ENCODE measurements at regions not wholly inside any gene's neighbourhood (a gene's known extent, or its start where the extent isn't known, plus 50 kb on each side); places are given as distances from the start of the nearest gene placed in this dataset.

DNA sequence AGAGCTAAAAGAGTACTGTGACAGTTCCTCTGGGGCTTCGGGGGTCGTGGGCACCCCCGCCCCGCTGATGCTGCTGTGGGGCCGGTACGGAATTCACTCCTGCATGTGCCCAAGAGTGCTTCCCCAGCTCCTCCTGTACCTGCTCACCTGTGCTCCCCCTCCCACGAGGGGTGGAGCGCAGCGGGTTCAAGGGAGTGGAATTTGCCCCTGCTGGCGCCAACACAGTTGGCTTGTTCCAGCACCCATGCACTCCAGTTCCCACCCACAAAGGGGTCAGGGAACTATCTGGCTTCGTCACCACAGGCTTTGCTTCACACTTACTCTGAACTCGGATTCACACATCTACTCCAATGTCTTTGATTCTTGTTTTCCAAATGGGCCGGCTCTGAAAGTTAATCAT lies 1086.9 kb upstream of the CDH6 start:
- Histone ChIP-seq H3K27me3 (ENCODE audit: insufficient read depth) (no peaks in the 10 kb centered on the region), H3K4me2 (no peak overlapping the region), H3K27ac (ENCODE audit: low read depth in 2 of 2, low read length in 1 of 2) (no peak overlapping the region), H3F3A (replicated peaks; ENCODE audit: insufficient read depth) (peaks cover 16% of the 10 kb centered on the region), H3K4me3 (ENCODE audit: low read depth in 2 of 2, low read length in 1 of 2) (no peak overlapping the region), H3K79me2 (ENCODE audit: insufficient read depth) (no peaks in the 10 kb centered on the region), H3K36me3 (replicated peaks in 1 of 2; ENCODE audit: control insufficient read depth in 1 of 2, insufficient read depth in 2 of 2, low read length in 1 of 2) (no peaks in the 10 kb centered on the region), H4K20me1 (ENCODE audit: insufficient read depth) (no peaks in the 10 kb centered on the region), H3K9ac (no peak overlapping the region), H3K9me3 (no peaks in the 10 kb centered on the region), H2AFZ (ENCODE audit: low read depth) (no peak overlapping the region), H3K4me1 (ENCODE audit: control insufficient read depth in 1 of 2, insufficient read depth in 2 of 2, low read depth in 1 of 2, low read length in 1 of 2) (peaks cover 0 to 9% of the 10 kb centered on the region in 2 experiments; a peak in 1 of 4 replicates), H3K9me2 (no peaks in the 10 kb centered on the region)
- 18% methylated on average over 11 of the region's 13 CpGs for WGBS (ENCODE audit: low lambda C conversion rate)
- TF ChIP-seq YY1 (IDR thresholded peaks at IDR 0.05; ENCODE audit: low read depth) = no peak
- no peak for TF ChIP-seq TCF12 (IDR thresholded peaks at IDR 0.05)
- TF ChIP-seq FOXJ3 (CRISPR knock-in tag; IDR thresholded peaks at IDR 0.05) = no peak
- TF ChIP-seq MXI1 (IDR thresholded peaks at IDR 0.05; ENCODE audit: low read depth, low read length) = no peak
- TF ChIP-seq, protein P1, sequence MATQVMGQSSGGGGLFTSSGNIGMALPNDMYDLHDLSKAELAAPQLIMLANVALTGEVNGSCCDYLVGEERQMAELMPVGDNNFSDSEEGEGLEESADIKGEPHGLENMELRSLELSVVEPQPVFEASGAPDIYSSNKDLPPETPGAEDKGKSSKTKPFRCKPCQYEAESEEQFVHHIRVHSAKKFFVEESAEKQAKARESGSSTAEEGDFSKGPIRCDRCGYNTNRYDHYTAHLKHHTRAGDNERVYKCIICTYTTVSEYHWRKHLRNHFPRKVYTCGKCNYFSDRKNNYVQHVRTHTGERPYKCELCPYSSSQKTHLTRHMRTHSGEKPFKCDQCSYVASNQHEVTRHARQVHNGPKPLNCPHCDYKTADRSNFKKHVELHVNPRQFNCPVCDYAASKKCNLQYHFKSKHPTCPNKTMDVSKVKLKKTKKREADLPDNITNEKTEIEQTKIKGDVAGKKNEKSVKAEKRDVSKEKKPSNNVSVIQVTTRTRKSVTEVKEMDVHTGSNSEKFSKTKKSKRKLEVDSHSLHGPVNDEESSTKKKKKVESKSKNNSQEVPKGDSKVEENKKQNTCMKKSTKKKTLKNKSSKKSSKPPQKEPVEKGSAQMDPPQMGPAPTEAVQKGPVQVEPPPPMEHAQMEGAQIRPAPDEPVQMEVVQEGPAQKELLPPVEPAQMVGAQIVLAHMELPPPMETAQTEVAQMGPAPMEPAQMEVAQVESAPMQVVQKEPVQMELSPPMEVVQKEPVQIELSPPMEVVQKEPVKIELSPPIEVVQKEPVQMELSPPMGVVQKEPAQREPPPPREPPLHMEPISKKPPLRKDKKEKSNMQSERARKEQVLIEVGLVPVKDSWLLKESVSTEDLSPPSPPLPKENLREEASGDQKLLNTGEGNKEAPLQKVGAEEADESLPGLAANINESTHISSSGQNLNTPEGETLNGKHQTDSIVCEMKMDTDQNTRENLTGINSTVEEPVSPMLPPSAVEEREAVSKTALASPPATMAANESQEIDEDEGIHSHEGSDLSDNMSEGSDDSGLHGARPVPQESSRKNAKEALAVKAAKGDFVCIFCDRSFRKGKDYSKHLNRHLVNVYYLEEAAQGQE (IDR thresholded peaks at IDR 0.05; ENCODE audit: low read depth, low read length) = no peak
- TF ChIP-seq, protein P2, sequence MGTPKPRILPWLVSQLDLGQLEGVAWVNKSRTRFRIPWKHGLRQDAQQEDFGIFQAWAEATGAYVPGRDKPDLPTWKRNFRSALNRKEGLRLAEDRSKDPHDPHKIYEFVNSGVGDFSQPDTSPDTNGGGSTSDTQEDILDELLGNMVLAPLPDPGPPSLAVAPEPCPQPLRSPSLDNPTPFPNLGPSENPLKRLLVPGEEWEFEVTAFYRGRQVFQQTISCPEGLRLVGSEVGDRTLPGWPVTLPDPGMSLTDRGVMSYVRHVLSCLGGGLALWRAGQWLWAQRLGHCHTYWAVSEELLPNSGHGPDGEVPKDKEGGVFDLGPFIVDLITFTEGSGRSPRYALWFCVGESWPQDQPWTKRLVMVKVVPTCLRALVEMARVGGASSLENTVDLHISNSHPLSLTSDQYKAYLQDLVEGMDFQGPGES (IDR thresholded peaks at IDR 0.05; ENCODE audit: low read depth, low read length) = no peak
- TF ChIP-seq NRF1 (IDR thresholded peaks at IDR 0.05; ENCODE audit: low read depth, low read length) = no peak
- no peak for TF ChIP-seq MEF2A (IDR thresholded peaks at IDR 0.05; ENCODE audit: borderline replicate concordance, low read depth)
- TF ChIP-seq RFX5 (IDR thresholded peaks at IDR 0.05; ENCODE audit: low read length) = no peak
- TF ChIP-seq JUND (IDR thresholded peaks at IDR 0.05) = no peak
- no peak for TF ChIP-seq TEAD4 (IDR thresholded peaks at IDR 0.05; ENCODE audit: borderline replicate concordance, insufficient read depth)
- no peak for TF ChIP-seq SIN3A (IDR thresholded peaks at IDR 0.05; ENCODE audit: borderline replicate concordance, low read depth, low read length)
- TF ChIP-seq NFIC (IDR thresholded peaks at IDR 0.05; ENCODE audit: borderline replicate concordance) = no peak
- no peak for TF ChIP-seq EP300 (IDR thresholded peaks at IDR 0.05; ENCODE audit: borderline replicate concordance in 1 of 2, low read depth in 1 of 2, low read length in 1 of 2)
- no peak for TF ChIP-seq CHD2 (IDR thresholded peaks at IDR 0.05; ENCODE audit: low read length, partially characterized antibody)
- TF ChIP-seq FOXM1 (IDR thresholded peaks at IDR 0.05; ENCODE audit: low read depth) = no peak
- no peak for TF ChIP-seq GABPA (IDR thresholded peaks at IDR 0.05; ENCODE audit: low read depth)
- no peak for TF ChIP-seq POLR2AphosphoS5 (IDR thresholded peaks at IDR 0.05; ENCODE audit: low read depth, low read length)
- TF ChIP-seq, protein P3, sequence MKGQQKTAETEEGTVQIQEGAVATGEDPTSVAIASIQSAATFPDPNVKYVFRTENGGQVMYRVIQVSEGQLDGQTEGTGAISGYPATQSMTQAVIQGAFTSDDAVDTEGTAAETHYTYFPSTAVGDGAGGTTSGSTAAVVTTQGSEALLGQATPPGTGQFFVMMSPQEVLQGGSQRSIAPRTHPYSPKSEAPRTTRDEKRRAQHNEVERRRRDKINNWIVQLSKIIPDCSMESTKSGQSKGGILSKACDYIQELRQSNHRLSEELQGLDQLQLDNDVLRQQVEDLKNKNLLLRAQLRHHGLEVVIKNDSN (IDR thresholded peaks at IDR 0.05; ENCODE audit: borderline replicate concordance, low read depth) = no peak
- TF ChIP-seq, protein P4, sequence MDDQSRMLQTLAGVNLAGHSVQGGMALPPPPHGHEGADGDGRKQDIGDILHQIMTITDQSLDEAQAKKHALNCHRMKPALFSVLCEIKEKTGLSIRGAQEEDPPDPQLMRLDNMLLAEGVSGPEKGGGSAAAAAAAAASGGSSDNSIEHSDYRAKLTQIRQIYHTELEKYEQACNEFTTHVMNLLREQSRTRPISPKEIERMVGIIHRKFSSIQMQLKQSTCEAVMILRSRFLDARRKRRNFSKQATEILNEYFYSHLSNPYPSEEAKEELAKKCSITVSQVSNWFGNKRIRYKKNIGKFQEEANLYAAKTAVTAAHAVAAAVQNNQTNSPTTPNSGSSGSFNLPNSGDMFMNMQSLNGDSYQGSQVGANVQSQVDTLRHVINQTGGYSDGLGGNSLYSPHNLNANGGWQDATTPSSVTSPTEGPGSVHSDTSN (IDR thresholded peaks at IDR 0.05) = no peak
- CTCF ChIA-PET = interaction anchor here (1.1 to 1.4 kb wide), 2 partner anchors 9 to 20 kb away, joined by 3 read pairs; no protein-coding TSS in a partner anchor
- no peak for DNase-seq
- POLR2A ChIA-PET = no interaction called here

All from SK-N-SH (cell line).